K562 (cell line): ENCODE measurements at regions not wholly inside any gene's neighbourhood (a gene's known extent, or its start where the extent isn't known, plus 50 kb on each side); places are given as distances from the start of the nearest gene placed in this dataset.

Experiments used
- ATAC-seq: fragments of 200-7000 bp; cut with Tn5 transposase; 3 replicates; pipeline ENCODE4 v1.9.1; 2020; ENCODE audit warnings: moderate library complexity
- BruUV-seq: library from RNA; stranded (reverse); fragments of 400-500 nt; replicated peaks from 2 replicates; lab custom pipeline; 2021; lab: Mats Ljungman, UMichigan
- CTCF ChIA-PET: fragments of 300-600 bp; formaldehyde crosslinking; extraction: SDS; loops from one replicate; lab custom pipeline; 2021; ENCODE audit warnings: low intra/inter-chr PET ratio; lab: Yijun Ruan, JAX
- POLR2A ChIA-PET: fragments of 300-600, 350-650 bp; sonication (Branson Sonifier 250); formaldehyde crosslinking; extraction: SDS; loops from one replicate; lab custom pipeline; 2021; ENCODE audit warnings: antibody characterized with exemption, inconsistent platforms; lab: Yijun Ruan, JAX
- DNase-seq, 4 experiments: peaks; one replicate each; pipeline versions ENCODE4 v3.0.0 to v3.0.0-alpha.2; 2011 to 2018; ENCODE audit warnings: low spot score in 3 of 4, mixed read lengths in 3 of 4; ENCODE audit errors: extremely low read depth in 1 of 4
- FAIRE-seq: peaks from 2 replicates; lab custom pipeline; 2011; peaks lifted over from hg19 to GRCh38; lab: Jason Lieb, UNC
- H2AFZ ChIP-seq: 2 replicates; pipeline ENCODE4 v1.6.0; 2011; ENCODE audit warnings: low read depth, low read length, control low read depth, inconsistent platforms
- H3K27ac ChIP-seq: fragments of 200-600 bp; 3 replicates; pipeline ENCODE4 v1.8.0; 2011; ENCODE audit warnings: low read depth, mild to moderate bottlenecking, control low read depth, inconsistent platforms, low read length, moderate library complexity, mixed read lengths; ENCODE audit errors: extremely low read depth
- H3K27me3 ChIP-seq, 2 experiments: fragments of 300-600 bp in 1 of 2; 2 replicates in 1 of 2; 3 replicates in 1 of 2; pipeline versions ENCODE4 v1.6.0 to v1.8.0; 2011; ENCODE audit warnings: inconsistent platforms in 2 of 2, low read length in 2 of 2, mild to moderate bottlenecking in 1 of 2, mixed read lengths in 1 of 2, moderate library complexity in 1 of 2; ENCODE audit not compliant: control insufficient read depth in 2 of 2, insufficient read depth in 2 of 2
- H3K36me3 ChIP-seq: fragments of 300-600 bp; 3 replicates; pipeline ENCODE4 v1.8.0; 2011; ENCODE audit warnings: mild to moderate bottlenecking, low read length, inconsistent platforms; ENCODE audit not compliant: control insufficient read depth, insufficient read depth
- H3K4me1 ChIP-seq, 2 experiments: fragments of 200-600 bp in 1 of 2; replicated peaks in 1 of 2; 2 replicates in 1 of 2; 3 replicates in 1 of 2; pipeline versions ENCODE4 v1.5.1 to v1.8.0; 2011; ENCODE audit warnings: inconsistent platforms in 2 of 2, low read length in 2 of 2, mild to moderate bottlenecking in 1 of 2, mixed read lengths in 1 of 2, moderate library complexity in 1 of 2; ENCODE audit not compliant: control insufficient read depth in 2 of 2, insufficient read depth in 2 of 2
- H3K4me2 ChIP-seq: 2 replicates; pipeline ENCODE4 v1.6.1; 2011; ENCODE audit warnings: low read length, control low read depth, inconsistent platforms, mixed read lengths; ENCODE audit not compliant: insufficient read depth
- H3K4me3 ChIP-seq: fragments of 200-600 bp; sonication (generic), shearing (Covaris generic); 2 replicates; pipeline ENCODE4 v1.5.1; 2016; ENCODE audit warnings: control low read depth, inconsistent platforms
- H3K79me2 ChIP-seq: fragments of 200-600 bp; 3 replicates; pipeline ENCODE4 v1.8.0; 2011; ENCODE audit warnings: low read length, inconsistent platforms; ENCODE audit not compliant: control insufficient read depth, insufficient read depth
- H3K9ac ChIP-seq, 2 experiments: 2 replicates each; pipeline versions ENCODE4 v1.6.0 to v1.6.1; 2011; ENCODE audit warnings: low read depth in 2 of 2, low read length in 2 of 2, control low read depth in 1 of 2, inconsistent platforms in 1 of 2, mild to moderate bottlenecking in 1 of 2, mixed read lengths in 1 of 2; ENCODE audit not compliant: insufficient read depth in 1 of 2
- H3K9me1 ChIP-seq: one replicate; pipeline ENCODE4 v1.6.0; 2011; ENCODE audit warnings: inconsistent platforms, mild to moderate bottlenecking, low read length, moderate library complexity; ENCODE audit not compliant: control insufficient read depth, insufficient read depth
- H3K9me3 ChIP-seq: replicated peaks from 2 replicates; pipeline ENCODE4 v1.5.1; 2011; ENCODE audit warnings: low read depth, low read length, inconsistent platforms; ENCODE audit not compliant: control insufficient read depth, insufficient read depth
- H4K20me1 ChIP-seq: replicated peaks from 2 replicates; pipeline ENCODE4 v1.6.1; 2011; ENCODE audit warnings: low read length, inconsistent platforms, mixed read lengths; ENCODE audit not compliant: control insufficient read depth, insufficient read depth
- CBFA2T2 ChIP-seq: fragments of 450-650 bp; conservative IDR thresholded peaks from 2 replicates; pipeline ENCODE4 v1.6.1; 2017; ENCODE audit warnings: mild to moderate bottlenecking
- CLOCK ChIP-seq: fragments of 250-450 bp; sonication (Bioruptor Pico); IDR thresholded peaks from 2 replicates; pipeline ENCODE4 v1.4.0; 2020; ENCODE audit warnings: mild to moderate bottlenecking, moderate library complexity, borderline replicate concordance
- HSF4 ChIP-seq: fragments of 250-450 bp; sonication (Bioruptor Pico); IDR thresholded peaks from 2 replicates; pipeline ENCODE4 v2.1.2; 2022; ENCODE audit warnings: mild to moderate bottlenecking, moderate library complexity, borderline replicate concordance
- NBN ChIP-seq: fragments of 450-650 bp; IDR thresholded peaks from 2 replicates; pipeline ENCODE4 v1.6.1; 2016; ENCODE audit warnings: low read depth, mild to moderate bottlenecking
- RREB1 ChIP-seq: fragments of 250-450 bp; sonication (Bioruptor Pico); IDR thresholded peaks from 2 replicates; pipeline ENCODE4 v1.4.0; 2020
- TCF3 ChIP-seq: sonication (generic); formaldehyde crosslinking; IDR thresholded peaks from 2 replicates; pipeline ENCODE4 v1.4.0; 2020; ENCODE audit warnings: mild to moderate bottlenecking, missing genetic modification reagents
- TRIM28 ChIP-seq: fragments of 450-650 bp; IDR thresholded peaks from 2 replicates; pipeline ENCODE4 v1.6.1; 2017
- ZKSCAN3 ChIP-seq: fragments of 250-450 bp; sonication (Bioruptor Pico); IDR thresholded peaks from 2 replicates; pipeline ENCODE4 v1.4.0; 2020
- ZNF444 ChIP-seq: fragments of 250-450 bp; sonication (Bioruptor Pico); IDR thresholded peaks from 2 replicates; pipeline ENCODE4 v1.4.0; 2020; ENCODE audit warnings: mild to moderate bottlenecking, moderate library complexity
- ZNF445 ChIP-seq: fragments of 250-450 bp; sonication (Bioruptor Pico); IDR thresholded peaks from 2 replicates; pipeline ENCODE4 v1.4.0; 2020; ENCODE audit warnings: low read depth, mild to moderate bottlenecking, moderate library complexity
- WGBS: fragments of 100-300 bp; shearing (Covaris generic); methylation state at CpG from one replicate; pipeline ENCODE4 v1.1.6; 2016; ENCODE audit warnings: low coverage, mixed read lengths; ENCODE audit not compliant: insufficient coverage; ENCODE audit errors: missing lambda C conversion rate; 5-methylcytosine and 5-hydroxymethylcytosine counted together
- in situ Hi-C: fragments of 300-500 bp; cut with MboI; formaldehyde crosslinking; loops from 4 replicates; pipeline ENCODE4 v1.15.0; 2018; ENCODE audit warnings: inconsistent platforms, mixed read lengths
- intact Hi-C: fragments of 100-400 bp; cut with micrococcal nuclease; formaldehyde crosslinking; loops from 2 replicates; pipeline ENCODE4 v1.14.2; 2022
- TF ChIP-seq, protein P1 (sequence below): fragments of 250-450 bp; sonication (Bioruptor Pico); IDR thresholded peaks from 2 replicates; pipeline ENCODE4 v1.9.0; 2021; ENCODE audit warnings: mild to moderate bottlenecking, inconsistent platforms

DNA sequence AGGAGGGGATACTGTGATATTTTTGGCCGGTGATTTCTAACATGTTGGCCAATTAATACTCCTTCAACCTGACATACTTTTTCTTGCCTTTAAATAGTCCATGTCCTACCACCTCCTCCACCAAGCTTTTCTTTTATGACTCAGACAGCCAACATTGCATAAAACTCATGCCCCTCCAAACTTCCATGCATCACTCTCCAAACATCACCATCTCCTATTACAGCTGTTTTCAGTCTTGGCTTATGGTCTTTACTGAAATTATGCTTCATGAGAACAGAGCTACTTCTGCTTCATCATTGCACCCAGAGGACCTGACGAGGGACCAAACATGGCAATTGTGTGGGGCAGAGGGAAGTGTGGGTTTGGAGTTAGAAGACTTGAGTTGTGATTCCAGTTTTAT, 305.4 kb downstream of the LPIN1 start:
- Histone ChIP-seq H3K36me3 (no peaks in the 10 kb centered on the region), H3K4me1 (peaks cover 0 to 9% of the 10 kb centered on the region in 2 experiments; a peak in 2 of 5 replicates), H3K9me1 (no peaks in the 10 kb centered on the region), H3K4me2 (no peak overlapping the region), H3K4me3 (no peak overlapping the region), H3K79me2 (no peaks in the 10 kb centered on the region), H4K20me1 (no peaks in the 10 kb centered on the region), H3K9ac (no peak overlapping the region), H3K9me3 (no peaks in the 10 kb centered on the region), H3K27ac (no peak overlapping the region), H2AFZ (no peak overlapping the region), H3K27me3 (no peaks in the 10 kb centered on the region)
- no TSS peak for BruUV-seq
- no peak for FAIRE-seq
- WGBS = 71% methylated on average over 2 of the region's 2 CpGs
- ChIA-PET POLR2A (interaction anchor here (0.6 kb wide), 1 partner anchor 724 kb away, joined by 3 read pairs; no protein-coding TSS in a partner anchor), CTCF (no interaction called here)
- in situ Hi-C loops = no loop called here
- DNase-seq = no peak
- intact Hi-C loops = loop anchor here (5.0 to 10.0 kb wide), 3 partner anchors 113 to 665 kb away; partner anchors contain the start of gene TRIB2
- no peak for ATAC-seq
- TF ChIP-seq ZNF444 (CRISPR knock-in tag) (no peak), TCF3 (CRISPR knock-in tag) (no peak), CBFA2T2 (no peak), CLOCK (no peak), HSF4 (CRISPR knock-in tag) (no peak), ZKSCAN3 (CRISPR knock-in tag) (no peak), RREB1 (CRISPR knock-in tag) (no peak), NBN (no peak), TRIM28 (no peak), ZNF445 (CRISPR knock-in tag) (no peak)
- TF ChIP-seq, protein P1, sequence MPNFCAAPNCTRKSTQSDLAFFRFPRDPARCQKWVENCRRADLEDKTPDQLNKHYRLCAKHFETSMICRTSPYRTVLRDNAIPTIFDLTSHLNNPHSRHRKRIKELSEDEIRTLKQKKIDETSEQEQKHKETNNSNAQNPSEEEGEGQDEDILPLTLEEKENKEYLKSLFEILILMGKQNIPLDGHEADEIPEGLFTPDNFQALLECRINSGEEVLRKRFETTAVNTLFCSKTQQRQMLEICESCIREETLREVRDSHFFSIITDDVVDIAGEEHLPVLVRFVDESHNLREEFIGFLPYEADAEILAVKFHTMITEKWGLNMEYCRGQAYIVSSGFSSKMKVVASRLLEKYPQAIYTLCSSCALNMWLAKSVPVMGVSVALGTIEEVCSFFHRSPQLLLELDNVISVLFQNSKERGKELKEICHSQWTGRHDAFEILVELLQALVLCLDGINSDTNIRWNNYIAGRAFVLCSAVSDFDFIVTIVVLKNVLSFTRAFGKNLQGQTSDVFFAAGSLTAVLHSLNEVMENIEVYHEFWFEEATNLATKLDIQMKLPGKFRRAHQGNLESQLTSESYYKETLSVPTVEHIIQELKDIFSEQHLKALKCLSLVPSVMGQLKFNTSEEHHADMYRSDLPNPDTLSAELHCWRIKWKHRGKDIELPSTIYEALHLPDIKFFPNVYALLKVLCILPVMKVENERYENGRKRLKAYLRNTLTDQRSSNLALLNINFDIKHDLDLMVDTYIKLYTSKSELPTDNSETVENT (CRISPR knock-in tag) = no peak
